H1 (cell line): ENCODE measurements at regions not wholly inside any gene's neighbourhood (a gene's known extent, or its start where the extent isn't known, plus 50 kb on each side); places are given as distances from the start of the nearest gene placed in this dataset.

Experiments
- CTCF ChIA-PET: fragments of 300-600 bp; sonication (Branson Sonifier 250); formaldehyde crosslinking; loops from one replicate; lab custom pipeline; 2021; ENCODE audit not compliant: partially characterized antibody; lab: Charles Lee
- POLR2A ChIA-PET: fragments of 300-600 bp; sonication (Branson Sonifier 250); formaldehyde crosslinking; loops from one replicate; lab custom pipeline; 2021; ENCODE audit warnings: inconsistent platforms; ENCODE audit not compliant: partially characterized antibody; lab: Charles Lee
- DNase-seq, 2 experiments: peaks; one replicate each; pipeline versions ENCODE4 v3.0.0 to v3.0.0-alpha.2; 2010 to 2022; ENCODE audit warnings: low spot score in 2 of 2, low read depth in 1 of 2, mixed read lengths in 1 of 2
- FAIRE-seq: peaks from 2 replicates; lab custom pipeline; 2011; peaks lifted over from hg19 to GRCh38; lab: Jason Lieb, UNC
- H2AFZ ChIP-seq: 2 replicates; pipeline ENCODE4 v1.8.1; 2012; ENCODE audit warnings: low read length, inconsistent platforms
- H2AK5ac ChIP-seq: 2 replicates; pipeline ENCODE4 v1.6.1; 2013; ENCODE audit warnings: low read depth, low read length
- H2BK120ac ChIP-seq: replicated peaks from 2 replicates; pipeline ENCODE3; 2013; ENCODE audit warnings: low read depth, low read length, inconsistent platforms
- H2BK12ac ChIP-seq: 2 replicates; pipeline ENCODE4 v1.6.1; 2013; ENCODE audit warnings: low read depth, low read length
- H2BK15ac ChIP-seq: 2 replicates; pipeline ENCODE4 v1.6.1; 2013; ENCODE audit warnings: low read length
- H2BK20ac ChIP-seq: 2 replicates; pipeline ENCODE4 v1.6.1; 2013; ENCODE audit warnings: low read length
- H2BK5ac ChIP-seq: 2 replicates; pipeline ENCODE4 v1.6.1; 2013; ENCODE audit warnings: low read depth, low read length
- H3K14ac ChIP-seq: 2 replicates; pipeline ENCODE4 v1.6.1; 2013; ENCODE audit warnings: inconsistent platforms; ENCODE audit not compliant: insufficient read length
- H3K18ac ChIP-seq: 2 replicates; pipeline ENCODE4 v1.6.1; 2013; ENCODE audit warnings: low read length; ENCODE audit errors: extremely low read depth
- H3K23ac ChIP-seq: 2 replicates; pipeline ENCODE4 v1.6.1; 2013; ENCODE audit warnings: inconsistent platforms; ENCODE audit not compliant: insufficient read length
- H3K23me2 ChIP-seq: 2 replicates; pipeline ENCODE4 v1.6.1; 2013; ENCODE audit warnings: low read depth, low read length
- H3K27ac ChIP-seq: 2 replicates; pipeline ENCODE4 v1.6.1; 2011; ENCODE audit warnings: low read depth, low read length, inconsistent platforms
- H3K27me3 ChIP-seq, 4 experiments: replicated peaks in 1 of 4; 1 replicate in 1 of 4; 2 replicates in 3 of 4; pipeline versions ENCODE4 v1.6.1 to v1.8.1; 2011 to 2013; ENCODE audit warnings: low read length in 3 of 4, mild to moderate bottlenecking in 3 of 4, inconsistent platforms in 2 of 4, mixed read lengths in 2 of 4, moderate library complexity in 1 of 4; ENCODE audit not compliant: control insufficient read depth in 3 of 4, insufficient read depth in 3 of 4; ENCODE audit errors: extremely low read depth in 1 of 4
- H3K36me3 ChIP-seq, 4 experiments: 2 replicates each; pipeline versions ENCODE4 v1.6.1 to v1.8.1; 2011 to 2013; ENCODE audit warnings: mild to moderate bottlenecking in 4 of 4, low read length in 3 of 4, moderate library complexity in 2 of 4, control low read depth in 1 of 4, inconsistent platforms in 1 of 4; ENCODE audit not compliant: insufficient read depth in 4 of 4, control insufficient read depth in 2 of 4
- H3K4ac ChIP-seq: replicated peaks from 2 replicates; pipeline ENCODE3; 2013; ENCODE audit warnings: low read length, low read depth, mixed read lengths, inconsistent platforms; ENCODE audit not compliant: insufficient read length
- H3K4me1 ChIP-seq, 4 experiments: replicated peaks in 1 of 4; 1 replicate in 1 of 4; 2 replicates in 3 of 4; pipeline versions ENCODE4 v1.6.1 to v1.8.1; 2011 to 2013; ENCODE audit warnings: low read length in 3 of 4, inconsistent platforms in 2 of 4, mixed read lengths in 1 of 4; ENCODE audit not compliant: insufficient read depth in 4 of 4, control insufficient read depth in 3 of 4
- H3K4me2 ChIP-seq, 2 experiments: 2 replicates each; pipeline versions ENCODE4 v1.6.1 to v1.8.1; 2011 to 2013; ENCODE audit warnings: low read depth in 2 of 2, low read length in 2 of 2, control low read depth in 1 of 2, inconsistent platforms in 1 of 2, mild to moderate bottlenecking in 1 of 2; ENCODE audit not compliant: insufficient read depth in 1 of 2
- H3K4me3 ChIP-seq, 4 experiments: fragments of 200-600, 300-600 bp in 1 of 4; sonication (generic), shearing (Covaris generic), sonication (Bioruptor Twin) in 1 of 4; 2 replicates each; pipeline versions ENCODE4 v1.5.1 to v1.8.1; 2011 to 2016; ENCODE audit warnings: low read length in 4 of 4, low read depth in 3 of 4, control low read depth in 2 of 4, inconsistent platforms in 2 of 4, mild to moderate bottlenecking in 2 of 4, mixed read lengths in 1 of 4, moderate library complexity in 1 of 4; ENCODE audit not compliant: insufficient read depth in 2 of 4; ENCODE audit errors: extremely low read depth in 1 of 4
- H3K56ac ChIP-seq: replicated peaks from 2 replicates; pipeline ENCODE3; 2013; ENCODE audit warnings: low read depth, mild to moderate bottlenecking, mixed read lengths, low read length, inconsistent platforms; ENCODE audit not compliant: insufficient read length
- H3K79me1 ChIP-seq: 2 replicates; pipeline ENCODE4 v1.6.1; 2013; ENCODE audit warnings: low read depth, low read length, control low read depth
- H3K79me2 ChIP-seq, 2 experiments: 2 replicates each; pipeline versions ENCODE4 v1.6.1 to v1.8.1; 2012 to 2013; ENCODE audit warnings: low read length in 2 of 2, mild to moderate bottlenecking in 2 of 2, inconsistent platforms in 1 of 2; ENCODE audit not compliant: insufficient read depth in 2 of 2, control insufficient read depth in 1 of 2
- H3K9ac ChIP-seq, 4 experiments: replicated peaks in 1 of 4; 1 replicate in 1 of 4; 2 replicates in 3 of 4; pipeline versions ENCODE4 v1.6.1 to v1.8.1; 2011 to 2013; ENCODE audit warnings: low read depth in 3 of 4, low read length in 3 of 4, control low read depth in 2 of 4, mild to moderate bottlenecking in 2 of 4, moderate library complexity in 2 of 4, inconsistent platforms in 1 of 4; ENCODE audit errors: extremely low read depth in 1 of 4
- H3K9me3 ChIP-seq, 2 experiments: 2 replicates each; pipeline versions ENCODE4 v1.6.1 to v1.8.1; 2012 to 2013; ENCODE audit warnings: mild to moderate bottlenecking in 2 of 2, moderate library complexity in 2 of 2, control low read depth in 1 of 2, inconsistent platforms in 1 of 2, low read depth in 1 of 2, low read length in 1 of 2, mixed read lengths in 1 of 2; ENCODE audit not compliant: insufficient read depth in 2 of 2
- H4K20me1 ChIP-seq, 2 experiments: replicated peaks in 1 of 2; 2 replicates each; pipeline versions ENCODE3 to v1.8.1; 2011 to 2013; ENCODE audit warnings: inconsistent platforms in 2 of 2, low read length in 2 of 2, mild to moderate bottlenecking in 1 of 2; ENCODE audit not compliant: insufficient read depth in 2 of 2, control insufficient read depth in 1 of 2
- H4K5ac ChIP-seq: 2 replicates; pipeline ENCODE4 v1.6.1; 2013; ENCODE audit warnings: low read length, low read depth, mixed read lengths, inconsistent platforms; ENCODE audit not compliant: insufficient read length
- H4K8ac ChIP-seq: 2 replicates; pipeline ENCODE4 v1.8.0; 2013; ENCODE audit warnings: mild to moderate bottlenecking, moderate library complexity, low read length, inconsistent platforms; ENCODE audit not compliant: insufficient read depth; ENCODE audit errors: extremely low read depth
- H4K91ac ChIP-seq: replicated peaks from 2 replicates; pipeline ENCODE3; 2013; ENCODE audit warnings: low read length, mixed read lengths, inconsistent platforms; ENCODE audit not compliant: insufficient read length
- BRCA1 ChIP-seq: IDR thresholded peaks from 2 replicates; pipeline ENCODE4 v1.6.1; 2012; ENCODE audit warnings: low read depth, low read length, improper control_type of control experiment
- CBX5 ChIP-seq: fragments of 300-800, 300-1000 bp; sonication (generic); IDR thresholded peaks from 2 replicates; pipeline ENCODE4 v1.7.1; 2016; ENCODE audit warnings: antibody characterized with exemption, low read length, low read depth
- GABPA ChIP-seq: IDR thresholded peaks from 2 replicates; pipeline ENCODE4 v1.6.1; 2011; ENCODE audit warnings: mild to moderate bottlenecking, low read length, moderate library complexity, borderline replicate concordance; ENCODE audit not compliant: insufficient read depth
- KDM1A ChIP-seq: fragments of 200-600, 300-600 bp; sonication (generic); IDR thresholded peaks from 2 replicates; pipeline ENCODE4 v1.7.1; 2016; ENCODE audit warnings: mild to moderate bottlenecking, low read length, borderline replicate concordance
- KDM5A ChIP-seq: fragments of 200-600 bp; IDR thresholded peaks from 2 replicates; pipeline ENCODE4 v1.7.1; 2012; ENCODE audit warnings: mild to moderate bottlenecking, low read length, inconsistent platforms, mixed read lengths
- RFX5 ChIP-seq: IDR thresholded peaks from 2 replicates; pipeline ENCODE4 v1.6.1; 2011; ENCODE audit warnings: low read depth, low read length, improper control_type of control experiment, borderline replicate concordance
- RXRA ChIP-seq: IDR thresholded peaks from 2 replicates; pipeline ENCODE4 v1.6.1; 2011; ENCODE audit warnings: low read depth, mild to moderate bottlenecking, low read length, moderate library complexity; ENCODE audit not compliant: insufficient read depth
- SIX5 ChIP-seq: IDR thresholded peaks from 2 replicates; pipeline ENCODE4 v1.6.1; 2011; ENCODE audit warnings: mild to moderate bottlenecking, low read depth, low read length
- SUZ12 ChIP-seq: fragments of 200-600 bp; sonication (generic); IDR thresholded peaks from 2 replicates; pipeline ENCODE4 v1.6.1; 2012; ENCODE audit warnings: mild to moderate bottlenecking, inconsistent platforms, low read length, moderate library complexity, mixed read lengths
- TEAD4 ChIP-seq: IDR thresholded peaks from 2 replicates; pipeline ENCODE4 v1.6.1; 2012; ENCODE audit warnings: low read depth, low read length, inconsistent platforms, mixed read lengths
- YY1 ChIP-seq: IDR thresholded peaks from 2 replicates; pipeline ENCODE4 v1.6.1; 2011; ENCODE audit warnings: low read depth, mild to moderate bottlenecking, low read length
- ZNF274 ChIP-seq: IDR thresholded peaks from 2 replicates; pipeline ENCODE4 v1.7.0; 2012; ENCODE audit warnings: low read length, borderline replicate concordance; ENCODE audit errors: extremely low read depth
- WGBS, 2 experiments: shearing (Covaris generic) in 1 of 2; methylation state at CpG; one replicate each; pipeline versions ENCODE4 v1.1.6 to v1.1.7; 2013 to 2015; ENCODE audit warnings: low lambda C conversion rate in 2 of 2, mixed read lengths in 2 of 2, inconsistent platforms in 1 of 2, low coverage in 1 of 2, missing lambda C conversion rate in 1 of 2; ENCODE audit not compliant: insufficient replicate concordance in 2 of 2, insufficient coverage in 1 of 2, insufficient read length in 1 of 2; ENCODE audit errors: extremely low coverage in 1 of 2, missing lambda C conversion rate in 1 of 2; 5-methylcytosine and 5-hydroxymethylcytosine counted together
- TF ChIP-seq, protein P1 (sequence below): IDR thresholded peaks from 2 replicates; pipeline ENCODE4 v1.6.1; 2012; ENCODE audit warnings: inconsistent platforms

DNA sequence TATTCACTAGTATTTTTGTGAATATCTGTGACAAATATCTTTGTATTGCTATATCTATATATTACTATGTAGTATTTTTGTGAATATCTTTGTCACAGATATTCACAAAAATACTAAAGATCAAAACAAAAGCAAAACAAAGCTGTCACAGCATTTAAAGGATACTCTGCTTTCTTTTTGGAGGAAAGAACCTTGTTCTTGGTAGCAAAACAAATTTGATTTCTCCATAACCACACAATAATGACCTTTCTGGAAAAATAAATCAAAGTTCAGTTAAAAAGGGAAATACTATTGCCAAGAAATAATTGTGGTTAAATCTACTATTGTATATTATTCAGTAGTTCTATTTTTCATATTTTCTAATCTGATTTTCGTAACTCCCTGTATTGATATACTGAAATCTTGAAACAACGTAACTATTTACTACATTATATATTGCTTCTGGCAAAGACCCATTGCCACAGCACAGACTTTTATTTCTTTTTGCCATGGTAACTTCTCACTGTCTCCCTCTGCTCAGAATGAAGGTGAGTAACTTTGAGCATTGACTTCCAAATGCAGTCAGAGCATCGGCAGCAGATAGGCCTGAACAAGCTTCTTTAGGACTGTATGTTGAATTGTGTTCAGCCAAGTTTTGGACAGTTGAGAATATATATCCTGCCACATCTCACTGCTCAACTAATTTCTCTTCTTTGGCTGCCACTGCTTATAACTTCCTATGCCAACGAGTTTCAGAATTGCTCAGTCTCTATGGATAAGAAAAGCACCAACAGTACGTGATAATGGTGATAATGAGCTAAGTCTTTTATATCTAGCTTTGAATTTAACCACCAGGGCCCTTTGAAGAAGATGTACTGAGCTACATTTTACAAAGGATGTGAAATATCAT, 1097.2 kb upstream of the GJE1 start:
- Histone ChIP-seq H3K9ac (no peak overlapping the region), H2BK120ac (no peak overlapping the region), H2BK12ac (no peak overlapping the region), H3K23me2 (no peaks in the 10 kb centered on the region), H3K18ac (no peak overlapping the region), H3K4me1 (no peaks in the 10 kb centered on the region), H3K4me3 (no peak overlapping the region), H3K36me3 (no peaks in the 10 kb centered on the region), H3K23ac (no peak overlapping the region), H3K56ac (no peak overlapping the region), H3K79me2 (no peaks in the 10 kb centered on the region), H3K27ac (no peak overlapping the region), H3K4me2 (no peak overlapping the region), H2BK15ac (no peak overlapping the region), H4K91ac (no peak overlapping the region), H4K20me1 (no peaks in the 10 kb centered on the region), H3K79me1 (no peaks in the 10 kb centered on the region), H3K27me3 (no peaks in the 10 kb centered on the region), H2AK5ac (no peak overlapping the region), H2BK20ac (no peak overlapping the region), H3K9me3 (no peaks in the 10 kb centered on the region)
- FAIRE-seq (no peak), DNase-seq (no peak)
- 94% methylated on average over 5 of the region's 5 CpGs; no CpG with 5 or more reads in 1 of the 2 experiments for WGBS, 2 experiments
- POLR2A ChIA-PET: no interaction called here
- TF ChIP-seq RXRA (no peak), GABPA (no peak), BRCA1 (no peak), KDM5A (no peak), SUZ12 (no peak), TEAD4 (no peak), SIX5 (no peak), RFX5 (no peak), KDM1A (no peak), ZNF274 (no peak), YY1 (no peak), CBX5 (no peak)
- TF ChIP-seq, protein P1, sequence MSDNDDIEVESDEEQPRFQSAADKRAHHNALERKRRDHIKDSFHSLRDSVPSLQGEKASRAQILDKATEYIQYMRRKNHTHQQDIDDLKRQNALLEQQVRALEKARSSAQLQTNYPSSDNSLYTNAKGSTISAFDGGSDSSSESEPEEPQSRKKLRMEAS: no peak
- TF ChIP-seq, all 59 proteins: peak for 0
- no peak overlapping the region for H4K5ac ChIP-seq
- H4K8ac ChIP-seq: no peak overlapping the region
- no peak overlapping the region for H3K14ac ChIP-seq
- H2AFZ ChIP-seq: no peak overlapping the region
- no peak overlapping the region for H2BK5ac ChIP-seq
- no peak overlapping the region for H3K4ac ChIP-seq
- CTCF ChIA-PET: no interaction called here
